DND-41 (cell line): ENCODE measurements at regions not wholly inside any gene's neighbourhood (a gene's known extent, or its start where the extent isn't known, plus 50 kb on each side); places are given as distances from the start of the nearest gene placed in this dataset.

Experiments used
- CTCF ChIP-seq: IDR thresholded peaks from 2 replicates; pipeline ENCODE4 v1.5.1; 2012; ENCODE audit warnings: borderline replicate concordance, low read length, moderate library complexity, mild to moderate bottlenecking; ENCODE audit not compliant: poor library complexity, severe bottlenecking; ENCODE audit errors: extremely low read depth
- EZH2 ChIP-seq: IDR thresholded peaks from 3 replicates; pipeline ENCODE4 v1.6.1; 2012; ENCODE audit warnings: borderline replicate concordance, low read depth, mild to moderate bottlenecking, moderate library complexity, low read length, inconsistent platforms; ENCODE audit not compliant: severe bottlenecking

GRCh38 chr11:116427337-116427902, 345.4 kb downstream of the BUD13 start:
- no peak for TF ChIP-seq CTCF
- TF ChIP-seq EZH2: no peak
